Colonic mucosa (tissue), 4 donors: ENCODE measurements at regions not wholly inside any gene's neighbourhood (a gene's known extent, or its start where the extent isn't known, plus 50 kb on each side); places are given as distances from the start of the nearest gene placed in this dataset.

Experiments used
- DNase-seq: peaks from one replicate; pipeline ENCODE4 v3.0.0-alpha.2; 2020
- H3K27ac ChIP-seq: fragments of 200-600 bp; one replicate; pipeline ENCODE4 v1.8.0; 2021
- H3K27me3 ChIP-seq: fragments of 200-600 bp; one replicate; pipeline ENCODE4 v1.8.0; 2021
- H3K36me3 ChIP-seq: fragments of 200-600 bp; one replicate; pipeline ENCODE4 v1.8.0; 2021
- H3K4me1 ChIP-seq: fragments of 200-600 bp; one replicate; pipeline ENCODE4 v1.8.0; 2021; ENCODE audit warnings: mild to moderate bottlenecking
- H3K4me3 ChIP-seq: fragments of 200-600 bp; one replicate; pipeline ENCODE4 v1.8.0; 2021
- H3K9ac ChIP-seq, 2 donors: one replicate each; pipeline ENCODE4 v1.7.0; 2013; ENCODE audit warnings: control low read depth in 2 of 2, low read depth in 2 of 2, low read length in 2 of 2
- H3K9me3 ChIP-seq: fragments of 200-600 bp; one replicate; pipeline ENCODE4 v1.8.0; 2021
- CTCF ChIP-seq: fragments of 200-600 bp; IDR thresholded peaks from one replicate; pipeline ENCODE4 v1.8.0; 2022; ENCODE audit warnings: antibody characterized with exemption, mild to moderate bottlenecking
- intact Hi-C: fragments of 100-400 bp; cut with DNase I; formaldehyde crosslinking; loops from one replicate; pipeline ENCODE4 v1.14.1; 2022
- donor health status: healthy.
- donor health status: DM: no; HTN: no; CAD: no.
- donor health status: DM: no; HTN: no; CAD: no.

- no peaks in the 10 kb centered on the region for H3K4me1 ChIP-seq
- DNase-seq = no peak
- no peaks in the 10 kb centered on the region for H3K36me3 ChIP-seq
- H3K9ac ChIP-seq = no peak overlapping the region
- no peak for TF ChIP-seq CTCF
- H3K27me3 ChIP-seq = no peaks in the 10 kb centered on the region
- no peaks in the 10 kb centered on the region for H3K9me3 ChIP-seq
- intact Hi-C loops = no loop called here
- H3K27ac ChIP-seq = no peak overlapping the region
- H3K4me3 ChIP-seq = no peak overlapping the region
Observed at GRCh38 chr10:123575105-123575504, 91.0 kb upstream of the GPR26 start.

GRCh38 chr10:123576706-123577105, 89.4 kb upstream of the GPR26 start:
- intact Hi-C loops = no loop called here
- no peak for TF ChIP-seq CTCF
- Histone ChIP-seq H3K9me3 (no peaks in the 10 kb centered on the region), H3K27me3 (no peaks in the 10 kb centered on the region), H3K36me3 (no peaks in the 10 kb centered on the region), H3K9ac (no peak overlapping the region), H3K4me3 (no peak overlapping the region), H3K4me1 (no peaks in the 10 kb centered on the region), H3K27ac (no peak overlapping the region)
- DNase-seq = no peak

GRCh38 chr10:123577921-123578461, 88.2 kb upstream of the GPR26 start:
- DNase-seq = no peak
- TF ChIP-seq CTCF = no peak
- no peak overlapping the region for H3K27ac ChIP-seq

GRCh38 chr10:123578721-123579120, 87.4 kb upstream of the GPR26 start:
- no peak for DNase-seq
- H3K27ac ChIP-seq = no peak overlapping the region
- H3K4me1 ChIP-seq = no peaks in the 10 kb centered on the region
- no peaks in the 10 kb centered on the region for H3K27me3 ChIP-seq
- H3K9me3 ChIP-seq = no peaks in the 10 kb centered on the region
- no peaks in the 10 kb centered on the region for H3K36me3 ChIP-seq
- H3K9ac ChIP-seq = no peak overlapping the region
- intact Hi-C loops = no loop called here
- TF ChIP-seq CTCF = no peak
- H3K4me3 ChIP-seq = no peak overlapping the region

More at GRCh38 chr10:123577921-123578461, 88.2 kb upstream of the GPR26 start:
- H3K9ac ChIP-seq = no peak overlapping the region
- no peak overlapping the region for H3K4me3 ChIP-seq
- H3K9me3 ChIP-seq = no peaks in the 10 kb centered on the region
- H3K4me1 ChIP-seq = no peaks in the 10 kb centered on the region
- no peaks in the 10 kb centered on the region for H3K36me3 ChIP-seq
- intact Hi-C loops = no loop called here
- no peaks in the 10 kb centered on the region for H3K27me3 ChIP-seq

GRCh38 chr10:123579675-123580074, 86.5 kb upstream of the GPR26 start:
- Histone ChIP-seq H3K4me1 (no peaks in the 10 kb centered on the region), H3K9me3 (no peaks in the 10 kb centered on the region), H3K9ac (no peak overlapping the region), H3K36me3 (no peaks in the 10 kb centered on the region), H3K27me3 (no peaks in the 10 kb centered on the region), H3K27ac (no peak overlapping the region), H3K4me3 (no peak overlapping the region)
- DNase-seq = no peak
- no peak for TF ChIP-seq CTCF
- intact Hi-C loops = loop anchor here (10.0 kb wide), 1 partner anchor 805 kb away; no protein-coding TSS in a partner anchor
